Brain pericyte (primary cell): ENCODE measurements at regions not wholly inside any gene's neighbourhood (a gene's known extent, or its start where the extent isn't known, plus 50 kb on each side); places are given as distances from the start of the nearest gene placed in this dataset.

Experiments
- DNase-seq: peaks from one replicate; pipeline ENCODE4 v3.0.0-alpha.2; 2012; ENCODE audit warnings: low read depth, low spot score

DNA sequence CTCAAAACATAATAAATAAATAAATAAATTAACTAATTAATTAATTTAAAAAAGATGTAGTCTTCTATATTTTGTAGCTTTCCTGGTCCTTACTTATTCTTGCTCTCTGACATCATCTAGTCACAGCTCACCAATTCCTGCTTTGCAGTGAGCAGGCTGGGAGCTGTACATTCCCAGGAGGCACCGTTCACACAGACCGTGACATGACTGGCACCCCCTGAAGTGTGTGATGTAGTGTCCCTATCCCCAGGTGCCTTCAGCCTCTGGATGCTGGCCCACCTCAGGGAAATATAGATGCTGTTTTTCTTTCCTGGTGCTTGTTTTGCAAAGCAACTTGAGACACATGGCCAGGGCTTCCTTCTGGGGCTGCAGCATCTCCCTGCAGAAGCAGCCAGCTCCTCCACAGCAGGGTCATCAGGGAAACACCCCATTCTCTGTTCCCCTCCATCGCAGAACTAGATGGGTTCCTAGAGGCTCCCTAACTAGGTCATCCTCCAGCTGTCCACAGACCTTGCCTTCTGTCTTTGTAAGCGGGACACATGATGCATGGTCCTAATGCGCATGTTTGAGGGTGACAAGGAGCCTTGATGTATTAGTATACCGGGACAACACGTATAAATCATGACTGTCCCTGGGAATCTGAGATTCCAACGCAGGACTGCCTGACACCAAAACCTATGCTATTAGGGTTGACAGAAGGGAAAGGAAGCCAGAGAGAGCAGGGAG lies 76.4 kb downstream of the RHOB start:
- no peak for DNase-seq

DNA sequence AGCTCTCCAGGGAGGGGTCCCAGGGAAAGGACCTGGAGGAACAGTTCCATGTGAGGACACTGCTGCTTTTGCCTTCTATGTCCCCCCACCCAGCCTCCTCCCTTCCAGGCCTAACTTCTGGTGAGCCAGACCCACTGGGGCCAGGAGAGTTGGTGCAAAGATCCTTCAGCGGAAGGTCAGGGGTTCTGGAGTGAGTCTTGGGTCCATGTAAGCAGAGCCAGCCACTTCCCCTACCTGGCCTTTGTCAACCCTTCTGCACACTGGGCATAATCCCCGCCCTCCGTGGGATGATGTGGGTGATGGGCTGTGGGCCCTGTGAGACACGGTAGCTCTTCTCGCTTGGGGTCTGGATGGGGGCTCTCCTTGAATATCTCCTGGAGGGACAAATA lies 76.9 kb downstream of the RHOB start:
- no peak for DNase-seq

DNA sequence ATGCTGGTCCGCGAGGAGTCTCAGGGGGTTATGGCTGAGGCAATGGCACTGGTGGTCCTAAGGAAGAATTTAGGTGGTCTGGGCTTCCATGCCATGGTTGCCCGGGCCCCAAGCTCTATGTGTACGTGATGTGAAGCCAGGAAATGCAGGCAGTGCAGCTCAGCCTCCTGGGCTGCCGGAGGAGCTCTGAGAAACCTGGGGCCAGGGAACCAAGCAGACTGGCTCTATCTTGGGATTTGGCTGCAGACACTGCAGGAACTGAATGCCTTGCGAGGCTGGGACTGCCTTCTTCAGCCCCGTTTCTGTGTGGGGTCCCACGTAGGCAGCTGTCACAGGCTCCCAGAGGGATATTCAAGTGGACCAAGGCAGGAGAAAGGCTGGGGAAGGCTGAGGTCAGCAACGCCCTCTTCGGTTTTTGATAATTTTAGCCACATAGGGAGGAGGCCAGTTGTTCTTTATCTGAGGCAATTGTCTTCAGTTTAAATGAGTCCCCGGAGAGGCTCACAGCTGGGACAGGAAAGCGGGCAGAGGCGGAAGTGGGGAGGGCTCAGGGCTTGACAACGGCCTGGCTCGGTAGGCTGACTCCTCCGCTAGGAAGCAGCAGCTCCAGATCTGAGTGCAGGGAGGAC lies 77.7 kb downstream of the RHOB start:
- DNase-seq: no peak

DNA sequence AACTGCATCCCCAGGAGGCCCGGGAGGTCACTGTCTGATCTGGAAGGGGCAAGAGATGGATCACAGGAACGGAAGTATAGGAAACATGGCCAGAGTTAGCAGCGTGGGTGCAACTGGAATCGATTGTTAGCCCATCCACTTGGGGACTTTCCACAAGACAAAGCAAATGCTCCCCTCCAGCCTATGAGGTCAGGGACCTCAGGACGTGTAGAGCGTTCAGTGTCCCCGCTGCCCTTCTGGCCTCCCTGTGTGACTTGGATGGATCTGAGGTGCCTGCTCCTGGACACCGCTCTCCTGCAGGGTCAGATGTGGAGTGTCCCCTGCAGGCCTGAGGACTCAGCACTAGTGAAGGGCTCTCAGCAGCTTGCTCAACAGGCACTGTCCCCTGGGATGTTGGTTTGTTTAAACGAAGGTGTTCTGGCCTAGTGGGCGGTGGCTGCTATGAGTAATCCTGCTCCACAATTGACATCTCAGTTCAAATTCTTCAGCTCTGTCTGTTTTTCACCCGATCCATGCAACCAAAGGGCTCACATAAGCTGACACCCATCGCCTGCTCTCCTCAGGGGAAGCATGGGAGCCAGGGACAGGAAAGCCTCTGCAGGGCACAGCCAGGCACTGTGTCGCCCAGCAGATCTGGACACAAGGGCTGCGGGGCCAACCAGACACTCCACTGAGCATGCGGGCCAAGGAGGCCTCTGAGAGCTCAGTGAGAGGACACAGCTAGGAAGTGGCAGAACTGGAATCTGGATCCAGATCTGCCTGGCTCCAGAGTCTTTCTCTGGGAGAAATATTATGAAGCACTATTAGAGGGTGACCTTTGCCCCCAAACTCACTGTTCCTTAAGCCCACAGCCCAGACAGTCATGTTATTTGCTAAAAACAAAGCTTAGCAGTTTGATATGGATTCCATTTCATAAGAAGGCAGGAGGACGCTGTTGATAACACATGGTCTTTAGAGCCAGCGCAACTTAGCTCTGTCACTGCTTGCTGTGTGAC lies 78.5 kb downstream of the RHOB start:
- DNase-seq: no peak

DNA sequence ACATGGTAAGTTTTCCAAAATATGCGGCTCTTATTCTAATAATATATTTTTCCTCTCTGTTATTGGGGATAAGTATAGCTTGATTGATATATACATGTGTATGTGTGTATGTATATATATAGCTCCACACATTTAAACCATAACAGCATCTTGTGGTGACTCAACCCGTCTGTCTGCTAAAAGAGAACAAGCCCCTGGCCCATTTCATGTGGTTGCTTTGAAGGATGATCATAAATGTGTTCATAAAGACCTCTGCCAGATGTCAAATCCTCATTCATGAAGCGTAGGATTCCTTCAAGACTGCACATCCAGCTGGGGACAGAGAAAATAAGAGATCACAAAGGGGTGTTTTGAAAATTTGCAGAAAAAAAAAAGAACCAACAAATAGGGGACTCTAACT lies 79.3 kb downstream of the RHOB start:
- no peak for DNase-seq

DNA sequence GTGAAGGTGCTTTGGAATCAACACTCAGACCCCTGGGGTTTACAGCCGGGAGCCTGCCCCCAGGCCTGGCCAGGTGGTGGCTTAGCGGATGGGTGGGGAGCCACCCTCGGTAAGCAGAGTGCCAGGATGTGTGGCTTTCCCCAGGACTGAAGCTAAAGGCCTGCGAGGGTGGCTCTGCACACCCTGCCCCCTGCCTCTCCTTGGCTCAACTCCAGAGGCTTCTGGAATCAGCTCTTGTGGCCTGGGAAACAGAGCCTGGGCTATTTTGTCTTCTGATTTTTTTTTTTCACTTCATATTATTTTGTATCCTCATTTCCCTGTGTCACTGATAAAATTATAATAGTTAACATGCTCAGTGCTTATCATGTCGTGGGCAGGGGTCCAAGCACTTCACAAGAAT lies 79.8 kb downstream of the RHOB start:
- DNase-seq: no peak

DNA sequence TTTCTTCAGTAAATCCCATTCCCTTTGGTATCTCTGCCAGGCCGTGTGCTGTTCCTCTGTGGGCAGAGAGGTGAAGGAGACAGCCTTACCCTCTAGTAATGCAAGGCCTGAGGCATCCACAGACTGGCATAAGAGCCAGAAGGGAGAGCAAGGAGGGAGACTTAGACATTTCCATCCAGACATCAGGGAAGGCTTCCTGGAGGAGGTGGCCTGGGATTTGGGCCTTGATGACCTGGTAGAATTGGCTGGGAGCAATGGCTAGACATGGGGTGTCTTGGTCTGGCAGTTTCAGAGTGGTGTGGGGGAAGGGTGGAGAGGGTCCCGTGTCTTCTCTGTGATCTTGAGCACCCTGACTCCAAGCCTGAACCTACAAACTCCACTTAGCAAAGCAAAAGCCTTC lies 81.8 kb downstream of the RHOB start:
- no peak for DNase-seq

DNA sequence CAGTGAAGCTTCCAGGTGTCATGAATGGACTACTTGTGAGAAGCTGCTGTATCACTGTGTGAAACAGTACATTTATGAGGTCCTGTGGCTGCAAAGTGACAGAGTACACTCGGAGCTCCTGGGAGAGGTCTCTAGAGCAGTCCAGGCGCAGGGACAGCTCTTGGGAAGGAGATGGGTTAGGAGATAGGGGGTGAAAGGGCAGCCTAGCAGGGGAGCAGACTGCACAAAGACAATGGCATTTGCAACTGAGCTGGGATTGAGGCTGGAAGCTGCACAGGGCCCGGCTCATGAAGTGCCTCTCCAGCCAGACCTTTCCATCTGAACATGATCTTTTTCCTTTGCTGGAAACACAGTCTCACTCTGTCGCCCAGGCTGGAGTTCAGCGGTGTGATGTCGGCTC lies 83.6 kb downstream of the RHOB start:
- DNase-seq: no peak

DNA sequence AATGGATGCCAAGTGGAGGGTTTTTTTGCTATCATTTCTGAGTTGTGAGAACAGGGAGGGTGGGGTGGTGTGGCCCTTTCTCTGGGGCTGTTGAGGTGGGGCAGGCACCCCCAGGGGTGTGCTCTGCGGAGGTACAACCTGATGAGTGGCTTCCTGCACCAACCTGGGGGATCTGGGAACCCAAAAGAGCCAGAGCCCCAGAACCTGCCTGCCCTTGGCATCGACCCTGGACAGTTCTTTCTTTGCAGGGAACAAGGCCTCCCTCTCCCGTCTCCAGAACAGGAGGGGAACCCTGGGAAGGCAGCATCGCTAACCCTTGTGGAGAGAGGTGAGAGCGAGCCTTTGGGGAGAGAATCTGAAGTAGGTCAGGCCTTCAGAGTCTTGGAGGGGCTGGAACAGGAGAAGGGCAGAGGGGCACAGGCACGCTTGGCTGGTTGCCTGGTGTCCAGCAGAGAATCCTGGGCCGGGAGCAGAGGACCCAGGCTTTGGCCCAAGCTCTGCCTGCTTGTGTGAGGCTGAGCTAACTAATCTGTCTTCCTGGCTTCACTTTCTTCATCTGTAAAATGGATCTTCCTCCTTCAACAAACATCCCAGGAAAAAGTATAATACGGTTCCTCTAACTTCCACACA lies 84.9 kb downstream of the RHOB start:
- no peak for DNase-seq

DNA sequence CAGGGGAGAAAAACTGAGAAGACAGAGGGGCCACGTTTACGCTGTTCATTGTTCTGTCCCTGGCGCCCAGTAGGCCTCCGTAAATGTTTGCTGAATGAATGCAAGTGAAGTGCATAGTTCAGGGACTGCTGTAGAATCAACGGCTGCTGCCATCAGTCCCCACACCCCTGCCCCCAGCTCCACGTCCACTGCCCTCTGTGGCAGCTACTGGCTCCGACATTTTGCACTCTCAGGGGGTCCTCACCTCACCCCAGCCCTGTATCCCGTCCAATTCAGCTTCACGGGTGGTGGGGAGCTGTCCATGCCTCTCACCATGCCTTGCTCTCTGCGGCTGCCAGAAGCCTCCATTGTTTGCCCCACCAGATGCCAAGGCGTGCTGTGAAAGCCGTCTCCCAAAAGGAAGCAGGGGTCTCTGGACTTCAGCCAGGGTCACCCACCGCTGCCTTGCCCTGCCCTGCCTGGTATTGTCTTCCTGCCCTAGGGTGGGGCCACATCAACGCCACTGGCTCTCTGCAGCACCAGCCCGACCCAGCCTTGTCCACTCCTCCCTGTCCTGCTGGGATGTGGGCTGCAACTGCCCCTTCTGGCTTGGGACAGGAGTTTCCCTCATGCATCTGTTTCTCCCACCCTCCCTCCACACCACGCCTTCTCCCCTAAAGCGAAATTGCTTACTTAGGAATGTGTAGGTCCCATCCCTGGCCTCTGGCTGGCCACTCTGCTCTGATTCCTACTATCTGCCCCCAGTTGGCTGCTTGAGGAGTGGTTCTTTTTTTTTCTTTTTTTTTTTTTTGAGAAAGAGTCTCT lies 86.0 kb downstream of the RHOB start:
- no peak for DNase-seq

DNA sequence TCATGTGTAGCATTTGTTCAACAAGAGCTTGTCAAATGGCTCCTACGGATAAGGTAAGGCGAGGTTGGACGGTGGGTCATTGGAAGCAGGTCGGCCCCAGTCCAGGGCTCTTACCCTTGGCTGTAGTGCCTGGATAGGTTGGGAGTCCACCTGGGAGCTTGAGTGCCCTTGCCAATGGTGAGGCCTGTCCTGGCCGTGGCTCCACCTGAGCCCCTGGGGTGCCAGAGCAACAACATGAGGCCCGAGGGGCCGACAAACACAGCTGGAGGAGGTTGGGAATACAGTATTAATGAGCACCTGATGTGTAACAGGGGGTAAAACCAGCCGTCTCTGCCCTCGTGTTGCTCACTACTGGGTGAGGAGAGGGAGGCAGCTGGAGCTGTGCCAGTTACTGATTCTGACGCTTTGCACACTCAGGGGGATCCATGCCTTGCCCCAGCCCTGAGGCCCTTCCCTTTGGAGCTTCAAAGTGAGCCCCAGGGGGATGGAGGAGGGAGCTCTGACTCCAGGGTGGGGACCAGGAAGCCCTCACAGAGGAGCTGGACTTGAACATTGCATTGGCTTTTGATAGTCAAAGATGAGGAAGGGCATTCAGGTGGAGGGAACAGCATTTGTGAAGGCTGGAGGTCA lies 87.2 kb downstream of the RHOB start:
- no peak for DNase-seq

DNA sequence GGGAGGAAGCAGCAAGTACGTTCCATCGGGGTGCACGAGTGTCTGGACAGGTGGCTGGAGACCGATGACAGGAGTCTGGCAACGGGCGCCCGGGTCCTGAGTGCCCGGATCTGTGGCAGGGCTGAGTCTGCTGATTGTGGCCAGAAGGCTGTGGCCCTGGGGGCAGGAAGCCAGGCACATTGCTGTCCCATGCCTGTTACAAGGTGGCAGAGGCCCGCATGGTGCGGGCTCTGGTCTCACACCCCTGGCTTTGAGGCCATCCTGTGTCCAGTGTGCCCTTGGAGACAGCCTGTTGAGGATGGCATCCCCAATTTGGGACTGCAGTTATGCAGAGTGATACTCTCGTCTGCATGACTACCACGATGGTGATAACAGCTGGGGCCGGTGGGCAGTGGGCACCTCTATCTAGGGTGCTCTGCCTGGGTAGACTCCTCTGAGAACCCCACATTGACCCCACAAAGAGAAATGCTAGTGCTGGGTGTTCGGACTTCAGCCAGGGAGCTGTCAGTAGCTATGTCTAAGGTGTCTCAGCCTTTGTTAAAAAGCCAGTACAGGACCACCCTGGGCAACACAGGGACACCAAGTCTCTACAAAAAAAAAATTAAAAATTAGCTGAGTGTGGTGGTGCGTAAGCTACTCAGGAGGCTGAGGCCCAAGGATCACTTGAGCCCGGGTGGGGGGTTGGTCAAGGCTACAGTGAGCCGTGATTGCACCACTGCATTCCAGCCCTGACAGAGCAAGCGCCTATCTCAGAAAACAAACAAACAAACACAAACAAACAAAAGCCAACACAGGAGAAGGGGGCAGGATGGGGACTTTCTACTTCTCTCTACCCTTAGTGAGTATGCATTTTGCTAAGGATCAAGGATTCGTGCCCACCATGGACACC lies 88.3 kb downstream of the RHOB start:
- no peak for DNase-seq

DNA sequence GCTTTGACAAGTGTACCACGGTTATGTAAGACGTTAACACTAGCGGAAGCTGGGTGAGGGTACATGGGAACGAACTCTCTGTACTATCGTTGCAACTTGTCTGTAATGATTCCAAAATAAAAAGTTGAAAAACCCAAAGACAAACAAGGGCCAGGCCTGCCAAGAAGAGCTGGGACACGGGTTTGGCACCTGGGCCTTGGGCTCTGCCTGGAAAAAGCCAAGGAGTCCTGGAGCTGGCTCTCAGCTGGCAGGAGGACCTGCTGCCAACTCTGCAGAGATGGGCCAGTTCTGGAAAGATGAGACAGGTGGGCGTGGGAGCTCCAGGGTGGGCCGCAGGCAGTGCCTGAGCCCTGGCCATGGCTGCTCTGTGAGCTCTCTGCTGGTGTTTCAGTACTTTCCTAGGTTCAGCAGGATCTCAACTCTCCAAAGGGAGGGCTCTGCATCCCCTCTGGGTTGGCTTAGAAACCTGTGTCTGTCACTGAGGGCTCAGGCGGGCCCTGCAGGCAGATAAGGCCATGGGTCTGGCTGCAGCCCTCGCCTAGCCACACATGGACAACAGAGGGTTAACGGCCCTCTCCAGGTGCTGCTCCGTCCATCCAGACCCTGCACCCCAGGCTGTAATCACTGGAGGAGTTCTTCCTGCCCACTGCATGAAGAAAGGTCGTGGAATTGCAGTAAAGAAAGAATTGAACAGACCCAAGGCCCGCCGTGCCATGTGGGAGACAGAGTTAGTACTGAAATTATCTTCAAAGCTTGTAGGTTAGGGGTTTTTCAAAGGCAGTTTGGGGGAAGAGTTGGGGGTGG lies 89.9 kb downstream of the RHOB start:
- DNase-seq: no peak

DNA sequence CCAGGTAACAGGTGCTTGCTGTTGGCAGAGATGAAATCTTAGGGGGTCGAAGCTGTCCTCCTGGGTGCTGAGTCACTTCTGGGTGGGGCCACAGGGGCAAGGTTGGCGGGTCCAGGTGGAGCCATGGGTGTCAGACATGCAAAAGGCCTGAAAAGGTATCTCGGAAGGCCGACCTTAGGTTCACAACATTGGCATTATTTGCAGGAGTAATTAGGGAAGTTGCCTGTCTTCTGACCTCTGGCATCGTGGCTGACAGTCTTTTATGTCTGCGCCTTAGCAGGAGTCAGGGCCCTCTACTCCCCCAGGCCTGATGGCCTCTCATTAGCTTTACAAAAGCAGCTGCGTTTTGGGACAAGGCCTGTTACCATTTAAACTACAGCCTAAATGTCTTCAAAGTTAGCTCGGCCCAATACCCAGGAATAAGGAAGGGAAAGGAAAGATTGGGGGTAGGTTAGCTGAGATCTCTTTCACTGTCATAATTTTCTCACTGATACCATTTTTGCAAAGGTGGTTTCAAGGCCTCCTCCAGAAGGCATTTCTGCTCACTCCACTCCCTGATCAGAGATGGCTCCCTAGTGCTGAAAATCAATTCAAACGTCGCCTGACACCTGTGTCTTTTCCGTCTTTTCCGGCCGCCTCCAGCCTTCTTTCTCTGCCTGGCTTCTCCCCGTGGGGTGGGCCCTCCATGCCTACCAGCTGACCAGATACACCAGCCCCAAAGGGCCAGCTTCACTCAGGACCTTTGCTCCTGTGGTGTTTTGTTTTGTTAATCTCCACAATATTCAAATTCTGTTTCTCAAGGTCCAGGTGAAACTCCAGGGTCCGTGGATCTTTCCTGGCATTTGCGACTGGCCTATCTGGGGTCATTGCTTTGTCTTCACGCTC lies 90.8 kb downstream of the RHOB start:
- no peak for DNase-seq

DNA sequence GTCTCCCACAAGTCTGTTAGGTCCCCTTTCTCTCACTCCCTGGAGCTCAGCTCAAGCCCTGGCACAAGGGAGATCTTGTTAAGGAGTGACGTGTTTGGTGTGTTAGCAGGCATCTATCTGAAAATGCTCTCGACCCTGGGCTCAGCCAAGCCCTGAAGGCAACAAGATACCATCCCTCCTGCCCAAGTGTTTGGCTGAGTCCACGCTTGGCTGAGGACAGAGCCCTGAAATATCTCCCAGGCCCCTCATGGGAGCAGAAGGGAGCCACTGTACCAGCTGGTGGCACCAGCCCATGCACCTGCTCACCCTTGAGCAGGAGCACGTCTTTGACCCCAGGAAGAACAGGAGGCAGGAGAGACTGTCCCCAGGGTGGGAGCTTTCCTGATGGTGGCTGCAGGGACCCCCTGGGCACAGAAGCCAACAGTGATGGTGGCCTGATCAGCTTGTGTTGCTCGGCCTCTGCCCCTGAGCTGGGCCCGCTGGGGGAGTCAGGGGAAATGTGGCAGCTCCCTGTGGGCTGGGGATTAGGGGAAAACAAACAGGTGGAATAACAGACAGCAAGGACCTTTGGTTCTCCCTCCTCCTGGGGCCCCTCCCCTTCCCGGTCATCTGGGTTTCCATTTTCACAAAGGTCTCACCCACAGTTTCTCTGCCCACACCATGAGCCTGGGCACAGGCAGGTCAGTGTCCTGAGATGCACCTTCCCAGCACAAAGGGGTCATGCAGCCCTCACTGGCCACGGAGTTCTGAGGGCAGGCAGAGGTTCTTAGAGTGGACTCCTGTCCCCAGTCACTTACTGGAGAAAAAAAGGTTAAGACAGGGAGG lies 91.6 kb downstream of the RHOB start:
- no peak for DNase-seq

DNA sequence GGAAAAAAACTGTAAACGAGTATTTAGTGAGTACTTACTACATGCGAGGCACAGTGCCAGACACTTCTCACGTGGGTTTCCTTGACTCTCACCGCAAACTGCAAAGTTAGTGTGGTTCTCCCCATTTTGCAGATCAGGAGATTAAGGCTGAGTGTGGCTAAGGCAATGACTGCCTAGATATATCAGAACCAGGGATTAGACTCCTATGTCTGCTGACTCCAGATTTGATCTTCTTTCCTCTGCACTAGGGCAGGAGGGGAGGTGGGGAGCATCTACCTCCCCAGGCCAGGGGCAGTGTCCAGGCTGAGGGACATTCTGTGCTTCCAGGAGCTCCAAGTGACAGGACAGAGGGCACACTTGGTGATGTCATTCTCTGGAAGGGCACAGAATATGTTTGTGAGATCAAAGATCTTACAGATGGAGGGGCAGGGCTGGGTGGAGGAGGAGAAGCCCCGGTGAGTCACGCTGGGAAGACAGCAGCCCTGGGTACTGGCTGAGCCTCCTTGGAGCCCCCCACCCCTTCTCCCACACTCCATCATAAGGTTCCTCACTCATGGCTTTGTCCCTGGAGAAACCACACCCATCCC lies 92.4 kb downstream of the RHOB start:
- DNase-seq: no peak
